IPS-15b (cell line): ENCODE measurements at regions not wholly inside any gene's neighbourhood (a gene's known extent, or its start where the extent isn't known, plus 50 kb on each side); places are given as distances from the start of the nearest gene placed in this dataset.
"Not testable (repeated sequence)": the region's sequence is repeated elsewhere in the genome, so short reads cannot be mapped to it uniquely, and the experiment has no call there.

Experiments
- H3K27me3 ChIP-seq: one replicate; pipeline ENCODE4 v1.6.1; 2013; ENCODE audit warnings: low read length; ENCODE audit not compliant: control insufficient read depth, insufficient read depth
- H3K36me3 ChIP-seq: one replicate; pipeline ENCODE4 v1.6.1; 2013; ENCODE audit warnings: low read length; ENCODE audit not compliant: control insufficient read depth, insufficient read depth
- H3K4me1 ChIP-seq: one replicate; pipeline ENCODE4 v1.6.1; 2013; ENCODE audit warnings: mild to moderate bottlenecking, low read length; ENCODE audit not compliant: control insufficient read depth, insufficient read depth
- H3K4me3 ChIP-seq: one replicate; pipeline ENCODE4 v1.5.1; 2013; ENCODE audit warnings: low read depth, low read length
- H3K9ac ChIP-seq: one replicate; pipeline ENCODE4 v1.6.1; 2013; ENCODE audit warnings: low read depth, mild to moderate bottlenecking, low read length
- H3K9me3 ChIP-seq: one replicate; pipeline ENCODE4 v1.6.1; 2013; ENCODE audit warnings: mild to moderate bottlenecking, low read length; ENCODE audit not compliant: control insufficient read depth, insufficient read depth

DNA sequence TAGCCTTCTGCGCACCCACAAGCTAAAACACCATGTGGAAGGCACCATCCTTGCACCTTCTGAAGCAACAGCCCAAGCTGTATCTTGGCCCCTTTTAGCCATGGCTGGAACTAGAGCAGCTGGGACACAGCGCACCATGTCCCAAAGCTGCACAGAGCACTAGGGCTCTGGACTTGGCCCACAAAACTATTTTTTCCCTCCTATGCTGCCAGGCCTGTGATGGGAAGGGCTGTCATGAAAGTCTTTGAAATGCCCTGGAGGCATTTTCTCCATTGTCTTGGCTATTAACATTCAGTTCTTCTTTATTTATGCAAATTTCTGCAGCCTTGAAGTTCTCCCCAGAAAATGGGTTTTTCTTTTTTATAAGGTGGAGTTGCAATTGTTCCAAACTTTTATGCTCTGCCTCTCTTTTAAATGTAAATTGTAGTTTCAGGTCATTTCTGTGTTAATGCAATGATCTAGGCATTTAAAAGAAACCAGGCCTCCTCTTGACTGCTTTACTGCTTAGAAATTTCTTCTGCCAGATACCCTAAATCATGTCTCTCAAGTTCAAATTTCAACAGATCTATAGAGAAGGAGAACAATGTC, 996.3 kb downstream of the TAF11L14 start:
- Histone ChIP-seq H3K9me3 (no peaks in the 10 kb centered on the region), H3K27me3 (no peaks in the 10 kb centered on the region), H3K36me3 (no peaks in the 10 kb centered on the region), H3K9ac (no peak overlapping the region), H3K4me3 (no peak overlapping the region), H3K4me1 (peaks cover 8% of the 10 kb centered on the region)

DNA sequence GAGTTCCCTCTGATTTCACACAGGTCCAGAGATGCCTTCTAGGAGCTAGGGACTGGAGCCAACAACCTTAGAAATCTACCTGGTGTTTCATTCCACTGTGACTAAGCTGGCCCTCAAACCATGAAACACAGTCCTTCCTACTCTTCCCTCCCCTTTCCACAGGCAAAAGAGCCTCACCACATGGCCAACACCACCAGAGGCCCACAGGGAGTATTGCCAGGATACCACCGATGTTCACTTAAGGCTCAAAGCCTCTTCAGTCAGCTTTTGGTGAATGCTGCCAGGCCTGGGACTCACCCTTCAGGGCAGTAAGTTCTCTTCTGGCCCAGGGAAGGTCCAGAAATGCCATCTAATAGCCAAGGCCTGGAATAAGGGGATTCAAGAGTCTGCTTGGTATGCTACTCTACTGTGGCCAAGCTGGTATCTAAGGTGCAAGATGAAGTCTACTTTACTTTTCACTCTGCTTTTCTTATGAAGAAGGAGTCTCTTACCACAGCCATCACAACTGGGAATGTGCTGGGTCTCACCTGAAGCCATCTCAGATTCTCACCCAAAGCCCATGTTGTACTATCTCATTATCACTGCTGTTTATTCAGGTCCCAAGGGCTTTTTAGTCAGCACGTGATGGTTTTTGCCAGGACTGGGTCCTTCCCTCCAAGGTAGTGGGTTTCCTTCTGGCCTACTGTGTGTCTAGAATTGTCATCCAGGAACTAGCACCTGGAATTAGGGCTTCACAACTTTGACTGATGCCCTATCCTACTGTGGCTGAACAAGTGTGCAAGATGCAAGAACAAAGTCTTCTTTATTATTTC, 1018.4 kb downstream of the TAF11L14 start:
- Histone ChIP-seq H3K27me3 (no peaks in the 10 kb centered on the region), H3K9ac (no peak overlapping the region), H3K4me3 (no peak overlapping the region), H3K36me3 (peaks cover 18% of the 10 kb centered on the region), H3K9me3 (peaks cover 6% of the 10 kb centered on the region), H3K4me1 (no peaks in the 10 kb centered on the region)

DNA sequence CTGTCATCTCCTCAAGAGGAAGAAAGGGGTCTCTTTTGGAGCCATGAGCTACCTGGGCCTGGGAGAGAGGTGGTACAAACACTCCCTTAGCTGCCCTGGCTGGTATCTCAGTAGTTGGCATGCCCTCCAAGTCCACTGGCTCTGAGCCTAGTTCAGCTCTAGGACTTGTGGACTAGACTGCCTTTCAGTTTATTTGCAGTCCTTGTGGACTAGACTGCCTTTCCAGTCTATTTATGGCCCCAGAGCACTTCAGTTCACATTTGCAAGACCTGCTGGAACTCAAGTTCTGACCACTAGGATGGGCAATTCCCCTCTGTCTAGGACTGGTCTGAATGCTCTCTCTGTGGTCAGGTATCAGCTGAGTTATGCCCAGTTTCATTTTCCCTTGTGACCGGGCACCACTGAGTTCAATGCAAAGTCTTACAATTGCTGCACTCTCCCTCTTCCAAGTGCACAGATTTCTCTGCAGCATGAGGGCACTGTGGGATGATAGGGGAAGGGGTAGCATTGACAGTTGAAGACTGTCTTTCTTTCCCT, 1019.0 kb downstream of the TAF11L14 start:
- H3K9ac ChIP-seq = no peak overlapping the region
- peaks cover 3% of the 10 kb centered on the region for H3K9me3 ChIP-seq
- no peak overlapping the region for H3K4me3 ChIP-seq
- no peaks in the 10 kb centered on the region for H3K4me1 ChIP-seq
- H3K36me3 ChIP-seq = peaks cover 25% of the 10 kb centered on the region
- no peaks in the 10 kb centered on the region for H3K27me3 ChIP-seq

- no peaks in the 10 kb centered on the region for H3K27me3 ChIP-seq
- H3K4me3 ChIP-seq = no peak overlapping the region
- no peaks in the 10 kb centered on the region for H3K4me1 ChIP-seq
- H3K9me3 ChIP-seq = no peaks in the 10 kb centered on the region
- H3K36me3 ChIP-seq = peaks cover 30% of the 10 kb centered on the region
- H3K9ac ChIP-seq = no peak overlapping the region
These were observed 1026.3 kb downstream of the TAF11L14 start for GRCh38 chr5:18660511-18660910.

- peaks cover 32% of the 10 kb centered on the region for H3K36me3 ChIP-seq
- peaks cover 4% of the 10 kb centered on the region for H3K4me1 ChIP-seq
- H3K9me3 ChIP-seq = no peaks in the 10 kb centered on the region
- H3K4me3 ChIP-seq = peak overlapping the region; percentile 2
- no peaks in the 10 kb centered on the region for H3K27me3 ChIP-seq
- no peak overlapping the region for H3K9ac ChIP-seq
These were observed 1028.0 kb downstream of the TAF11L14 start for GRCh38 chr5:18662231-18662630.

DNA sequence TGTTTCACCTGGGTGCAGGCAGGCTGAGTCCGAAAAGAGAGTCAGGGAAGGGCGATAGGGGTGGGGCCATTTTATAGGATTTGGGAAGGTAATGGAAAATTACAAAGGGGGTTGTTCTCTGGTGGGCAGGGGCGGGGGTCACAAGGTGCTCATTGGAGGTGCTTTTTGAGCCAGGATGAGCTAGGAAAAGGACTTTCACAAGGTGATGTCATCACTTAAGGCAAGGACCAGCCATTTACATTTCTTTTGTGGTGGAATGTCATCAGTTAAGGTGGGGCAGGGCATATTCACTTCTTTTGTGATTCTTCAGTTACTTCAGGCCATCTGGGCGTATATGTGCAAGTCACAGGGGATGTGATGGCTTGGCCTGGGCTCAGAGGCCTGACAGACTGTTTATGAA, 1040.0 kb downstream of the TAF11L14 start:
- H3K4me1 ChIP-seq = peaks cover 21% of the 10 kb centered on the region
- H3K9me3 ChIP-seq, H3K27me3 ChIP-seq, H3K36me3 ChIP-seq: not testable (repeated sequence)
- peak overlapping the region; percentile 96 for H3K9ac ChIP-seq
- peak overlapping the region; percentile 73 for H3K4me3 ChIP-seq

DNA sequence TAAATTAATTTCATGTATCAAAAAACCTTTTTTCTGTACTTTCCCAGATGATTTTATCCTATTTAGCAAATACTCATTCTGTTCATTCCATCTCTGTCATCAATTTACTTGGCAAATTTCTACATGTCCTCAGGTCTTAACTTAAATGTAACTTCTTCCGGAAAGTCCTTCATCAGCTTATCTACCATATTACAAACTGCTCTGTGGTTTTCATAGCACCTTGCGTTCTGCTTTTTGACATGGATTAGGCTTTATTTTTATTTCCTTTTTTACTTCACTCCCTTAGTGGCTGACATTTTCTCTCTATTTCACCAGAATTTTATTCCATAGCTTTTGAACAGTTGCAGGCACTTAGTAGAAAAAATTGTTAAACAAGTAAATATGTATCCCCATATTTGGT, 1040.8 kb downstream of the TAF11L14 start:
- peaks cover 21% of the 10 kb centered on the region for H3K4me1 ChIP-seq
- H3K4me3 ChIP-seq = peak overlapping the region; percentile 14
- peaks cover 3% of the 10 kb centered on the region for H3K36me3 ChIP-seq
- no peaks in the 10 kb centered on the region for H3K27me3 ChIP-seq
- H3K9ac ChIP-seq = no peak overlapping the region
- H3K9me3 ChIP-seq = no peaks in the 10 kb centered on the region

DNA sequence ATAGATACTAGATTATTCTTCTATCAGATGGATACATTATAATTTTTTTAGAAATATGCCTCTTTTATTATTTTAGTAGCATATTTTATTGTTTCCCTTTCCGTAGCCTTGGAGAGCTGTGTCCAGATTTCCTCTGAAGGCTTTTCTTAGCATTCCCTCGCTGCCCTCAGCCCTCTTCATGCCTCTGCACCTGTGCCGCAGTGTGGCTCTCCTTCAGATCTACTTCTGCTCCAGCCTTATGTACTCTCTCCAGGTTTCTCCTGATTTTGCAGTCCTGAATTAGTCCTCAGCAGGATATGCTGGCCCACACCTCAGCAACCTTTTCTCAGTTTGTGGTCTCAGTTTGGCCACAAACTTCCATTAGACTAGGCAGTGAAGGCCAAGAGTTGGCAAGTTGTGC, 1052.0 kb downstream of the TAF11L14 start:
- Histone ChIP-seq H3K36me3 (no peaks in the 10 kb centered on the region), H3K4me3 (peak overlapping the region; percentile 19), H3K4me1 (peaks cover 9% of the 10 kb centered on the region), H3K27me3 (no peaks in the 10 kb centered on the region), H3K9me3 (no peaks in the 10 kb centered on the region), H3K9ac (peak overlapping the region; percentile 4)

DNA sequence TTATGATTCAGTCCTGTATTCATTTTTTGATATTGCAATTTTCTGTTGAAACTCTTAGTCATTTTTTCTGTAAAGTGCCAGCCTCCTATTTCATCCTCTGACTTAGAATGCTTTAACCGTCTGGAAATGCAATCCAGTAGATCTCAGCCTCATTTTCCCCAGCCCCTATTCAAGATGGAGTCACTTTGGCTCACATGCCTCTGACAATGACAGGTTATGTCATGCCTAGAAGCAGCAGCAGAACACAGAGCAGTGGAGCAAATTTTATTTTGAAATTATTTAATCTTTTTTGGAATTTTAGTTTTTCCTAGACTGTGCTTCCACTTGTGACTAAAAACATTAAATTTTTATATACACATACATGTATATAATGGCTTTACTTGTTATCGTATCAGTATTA, 1053.2 kb downstream of the TAF11L14 start:
- Histone ChIP-seq H3K4me3 (no peak overlapping the region), H3K4me1 (peaks cover 9% of the 10 kb centered on the region), H3K27me3 (no peaks in the 10 kb centered on the region), H3K36me3 (no peaks in the 10 kb centered on the region), H3K9ac (no peak overlapping the region), H3K9me3 (no peaks in the 10 kb centered on the region)

- H3K9me3 ChIP-seq = no peaks in the 10 kb centered on the region
- no peaks in the 10 kb centered on the region for H3K27me3 ChIP-seq
- H3K4me3 ChIP-seq = no peak overlapping the region
- peaks cover 4% of the 10 kb centered on the region for H3K4me1 ChIP-seq
- no peaks in the 10 kb centered on the region for H3K36me3 ChIP-seq
- no peak overlapping the region for H3K9ac ChIP-seq
These were observed 1065.4 kb downstream of the TAF11L14 start for GRCh38 chr5:18699681-18700080.

DNA sequence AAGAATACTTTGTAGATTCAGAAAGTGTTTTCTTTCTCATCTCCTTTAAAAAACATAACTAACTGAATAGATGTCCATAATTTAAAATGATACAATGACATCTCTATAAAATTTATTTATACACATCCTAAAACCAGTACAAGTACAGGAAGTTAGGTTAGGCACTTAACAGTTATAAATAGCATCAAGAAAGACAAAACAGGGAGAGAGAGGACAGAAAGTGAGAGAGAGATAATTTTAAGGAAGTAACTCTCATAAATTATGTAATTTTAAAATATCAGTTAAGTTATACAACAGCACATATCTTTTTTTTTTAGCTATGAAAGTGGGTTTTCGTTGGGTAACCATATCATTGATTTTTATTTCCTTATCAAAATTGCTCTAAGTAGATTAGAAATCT, 1068.6 kb downstream of the TAF11L14 start:
- H3K4me1 ChIP-seq = peaks cover 4% of the 10 kb centered on the region
- H3K9ac ChIP-seq = no peak overlapping the region
- H3K36me3 ChIP-seq = no peaks in the 10 kb centered on the region
- no peak overlapping the region for H3K4me3 ChIP-seq
- no peaks in the 10 kb centered on the region for H3K27me3 ChIP-seq
- no peaks in the 10 kb centered on the region for H3K9me3 ChIP-seq

DNA sequence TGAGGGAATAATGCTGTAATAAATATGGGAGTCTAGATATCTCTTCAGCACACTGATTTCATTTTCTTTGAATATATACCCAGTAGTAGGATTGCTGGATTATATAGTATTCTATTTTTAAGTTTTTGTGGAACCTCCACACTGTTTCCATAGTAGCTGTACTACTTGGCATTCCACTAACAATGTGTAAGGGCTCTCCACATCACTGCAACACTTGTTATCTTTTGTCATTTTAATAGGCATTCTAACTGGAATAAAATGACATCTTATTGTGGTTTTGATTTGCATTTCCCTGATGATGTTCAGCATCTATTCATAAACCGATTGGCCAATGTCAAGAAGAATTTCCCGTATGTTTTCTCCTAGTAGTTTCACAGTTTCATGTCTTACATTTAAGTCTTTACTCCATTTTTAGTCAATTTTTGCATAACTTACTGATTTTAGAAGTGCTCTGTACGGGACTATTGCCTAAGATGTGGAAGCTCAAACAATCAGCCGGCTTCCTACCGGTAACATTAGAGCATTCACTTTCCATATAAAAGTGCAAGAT, 1078.8 kb downstream of the TAF11L14 start:
- H3K27me3 ChIP-seq = no peaks in the 10 kb centered on the region

More for the DNA sequence above, 1078.8 kb downstream of the TAF11L14 start:
- Histone ChIP-seq H3K4me3 (no peak overlapping the region), H3K9ac (no peak overlapping the region), H3K4me1 (no peaks in the 10 kb centered on the region), H3K9me3 (no peaks in the 10 kb centered on the region), H3K36me3 (no peaks in the 10 kb centered on the region)
